GM20431 (cell line): ENCODE measurements at regions not wholly inside any gene's neighbourhood (a gene's known extent, or its start where the extent isn't known, plus 50 kb on each side); places are given as distances from the start of the nearest gene placed in this dataset.

Source experiments
- in situ Hi-C: fragments of 300-500 bp; cut with MseI, MboI; formaldehyde crosslinking; loops from one replicate; pipeline ENCODE4 v1.15.0; 2020; ENCODE audit warnings: low sequenced_read_pairs; ENCODE audit not compliant: unreplicated experiment

- in situ Hi-C loops, result no loop called here
Measured at GRCh38 chrX:13152518-13153185, 108.2 kb upstream of the FAM9C start.

GRCh38 chrX:13151828-13152517 lies 107.6 kb upstream of the FAM9C start:
- in situ Hi-C loops, result no loop called here

- in situ Hi-C loops, result no loop called here
Measured at GRCh38 chrX:13149702-13150350, 105.4 kb upstream of the FAM9C start.

GRCh38 chrX:13147733-13148132 lies 103.3 kb upstream of the FAM9C start:
- in situ Hi-C loops, result no loop called here

GRCh38 chrX:13147147-13147546 lies 102.7 kb upstream of the FAM9C start:
- in situ Hi-C loops, result no loop called here

GRCh38 chrX:13144927-13145655 lies 100.7 kb upstream of the FAM9C start:
- in situ Hi-C loops, result no loop called here

- in situ Hi-C loops, result no loop called here
Measured at GRCh38 chrX:13142891-13143290, 98.5 kb upstream of the FAM9C start.

- in situ Hi-C loops, result no loop called here
Measured at GRCh38 chrX:13140007-13140406, 95.6 kb upstream of the FAM9C start.

- in situ Hi-C loops, result no loop called here
Measured at GRCh38 chrX:13131396-13132137, 87.1 kb upstream of the FAM9C start.

- in situ Hi-C loops, result no loop called here
Measured at GRCh38 chrX:13130816-13131215, 86.4 kb upstream of the FAM9C start.

- in situ Hi-C loops, result no loop called here
Measured at GRCh38 chrX:13128104-13128503, 83.7 kb upstream of the FAM9C start.

- in situ Hi-C loops, result no loop called here
Measured at GRCh38 chrX:13126775-13127174, 82.4 kb upstream of the FAM9C start.

- in situ Hi-C loops, result no loop called here
Measured at GRCh38 chrX:13125188-13125587, 80.8 kb upstream of the FAM9C start.

GRCh38 chrX:13123857-13124345 lies 79.5 kb upstream of the FAM9C start:
- in situ Hi-C loops, result loop anchor here (25.0 kb wide), 1 partner anchor 363 kb away; no protein-coding TSS in a partner anchor

GRCh38 chrX:13123247-13123856 lies 78.9 kb upstream of the FAM9C start:
- in situ Hi-C loops, result loop anchor here (25.0 kb wide), 1 partner anchor 364 kb away; no protein-coding TSS in a partner anchor

- in situ Hi-C loops, result loop anchor here (25.0 kb wide), 1 partner anchor 366 kb away; no protein-coding TSS in a partner anchor
Measured at GRCh38 chrX:13121020-13121555, 76.7 kb upstream of the FAM9C start.

- in situ Hi-C loops, result loop anchor here (25.0 kb wide), 1 partner anchor 367 kb away; no protein-coding TSS in a partner anchor
Measured at GRCh38 chrX:13120017-13120416, 75.6 kb upstream of the FAM9C start.

- in situ Hi-C loops, result loop anchor here (25.0 kb wide), 1 partner anchor 368 kb away; no protein-coding TSS in a partner anchor
Measured at GRCh38 chrX:13119386-13119785, 75.0 kb upstream of the FAM9C start.
